ENCODE measurements at regions not wholly inside any gene's neighbourhood (a gene's known extent, or its start where the extent isn't known, plus 50 kb on each side); places are given as distances from the start of the nearest gene placed in this dataset.

GRCh38 chr7:124596881-124597280 lies 168.7 kb downstream of the GPR37 start:
- no peak overlapping the region for H3K56ac ChIP-seq (replicated peaks; ENCODE audit: insufficient read length, low read depth, low read length)
- no peak overlapping the region for H4K5ac ChIP-seq (ENCODE audit: insufficient read length, low read depth, low read length)
- H2AK5ac ChIP-seq (ENCODE audit: low read depth, low read length): no peak overlapping the region
- no peak overlapping the region for H3K14ac ChIP-seq (ENCODE audit: insufficient read length)
- H2BK20ac ChIP-seq (ENCODE audit: low read length): no peak overlapping the region
- no peaks in the 10 kb centered on the region for H4K20me1 ChIP-seq (replicated peaks in 1 of 2; ENCODE audit: control insufficient read depth in 1 of 2, insufficient read depth in 2 of 2, low read length in 2 of 2)
- H3K27ac ChIP-seq (ENCODE audit: low read depth, low read length): no peak overlapping the region
- 85% methylated on average over 1 of the region's 1 CpG; no CpG with 5 or more reads in 1 of the 2 experiments for whole genome bisulfite sequencing, 2 experiments (ENCODE audit: extremely low coverage in 1 of 2, insufficient coverage in 1 of 2, insufficient read length in 1 of 2, insufficient replicate concordance in 2 of 2, low coverage in 1 of 2, low lambda C conversion rate in 2 of 2, missing lambda C conversion rate in 1 of 2)
- H3K79me1 ChIP-seq (ENCODE audit: low read depth, low read length): no peaks in the 10 kb centered on the region
- H3K23ac ChIP-seq (ENCODE audit: insufficient read length): no peak overlapping the region
- H2BK12ac ChIP-seq (ENCODE audit: low read depth, low read length): no peak overlapping the region
- H4K8ac ChIP-seq (ENCODE audit: extremely low read depth, insufficient read depth, low read length): no peak overlapping the region
- H4K91ac ChIP-seq (replicated peaks; ENCODE audit: insufficient read length, low read length): no peak overlapping the region
- TF ChIP-seq EZH2 (IDR thresholded peaks at IDR 0.05; ENCODE audit: low read depth, low read length, severe bottlenecking): no peak
- TF ChIP-seq TAF1 (IDR thresholded peaks at IDR 0.05; ENCODE audit: low read depth, low read length): no peak
- TF ChIP-seq HDAC2 (IDR thresholded peaks at IDR 0.05; ENCODE audit: borderline replicate concordance in 1 of 2, low read depth in 2 of 2, low read length in 2 of 2): no peak
- TF ChIP-seq MAFK (IDR thresholded peaks at IDR 0.05; ENCODE audit: low read depth, low read length): no peak
- no peak for TF ChIP-seq BCL11A (IDR thresholded peaks at IDR 0.05; ENCODE audit: low read depth in 2 of 2, low read length in 2 of 2)
- TF ChIP-seq TCF12 (IDR thresholded peaks at IDR 0.05; ENCODE audit: low read depth, low read length): no peak
- no peaks in the 10 kb centered on the region for H3K23me2 ChIP-seq (ENCODE audit: low read depth, low read length)
- no peak overlapping the region for H2BK5ac ChIP-seq (ENCODE audit: low read depth, low read length)
- H3K4ac ChIP-seq (replicated peaks; ENCODE audit: insufficient read length, low read depth, low read length): no peak overlapping the region
- H3K79me2 ChIP-seq (ENCODE audit: control insufficient read depth in 1 of 2, insufficient read depth in 2 of 2, low read length in 2 of 2): no peaks in the 10 kb centered on the region
- peaks cover 0 to 1% (median 0%) of the 10 kb centered on the region in 4 experiments; a peak in 1 of 7 replicates for H3K27me3 ChIP-seq (replicated peaks in 1 of 4; ENCODE audit: control insufficient read depth in 3 of 4, extremely low read depth in 1 of 4, insufficient read depth in 3 of 4, low read length in 3 of 4)
- H3K9ac ChIP-seq (replicated peaks in 1 of 4; ENCODE audit: extremely low read depth in 1 of 4, low read depth in 3 of 4, low read length in 3 of 4): no peak overlapping the region
- no peak overlapping the region for H2BK15ac ChIP-seq (ENCODE audit: low read length)
- FAIRE-seq (no peak), DNase-seq (ENCODE audit: low read depth in 1 of 2, low spot score in 2 of 2) (no peak)
- no peak overlapping the region for H3K4me3 ChIP-seq (ENCODE audit: extremely low read depth in 1 of 4, insufficient read depth in 2 of 4, low read depth in 3 of 4, low read length in 4 of 4)
- no peak overlapping the region for H2AFZ ChIP-seq (ENCODE audit: low read length)
- ChIA-PET POLR2A (ENCODE audit: partially characterized antibody) (no interaction called here), CTCF (ENCODE audit: partially characterized antibody) (no interaction called here)
- no peak overlapping the region for H3K4me2 ChIP-seq (ENCODE audit: insufficient read depth in 1 of 2, low read depth in 2 of 2, low read length in 2 of 2)
- H3K9me3 ChIP-seq (ENCODE audit: insufficient read depth in 2 of 2, low read depth in 1 of 2, low read length in 1 of 2): no peaks in the 10 kb centered on the region
- no peak overlapping the region for H2BK120ac ChIP-seq (replicated peaks; ENCODE audit: low read depth, low read length)
- H3K4me1 ChIP-seq (replicated peaks in 1 of 4; ENCODE audit: control insufficient read depth in 3 of 4, insufficient read depth in 4 of 4, low read length in 3 of 4): no peaks in the 10 kb centered on the region
- no peaks in the 10 kb centered on the region for H3K36me3 ChIP-seq (ENCODE audit: control insufficient read depth in 2 of 4, insufficient read depth in 4 of 4, low read length in 3 of 4)
- H3K18ac ChIP-seq (ENCODE audit: extremely low read depth, low read length): no peak overlapping the region
